PC-3 (cell line): ENCODE measurements at regions not wholly inside any gene's neighbourhood (a gene's known extent, or its start where the extent isn't known, plus 50 kb on each side); places are given as distances from the start of the nearest gene placed in this dataset.

ENCODE experiments used
- CTCF ChIP-seq: fragments of 300-600 bp; sonication (generic); conservative IDR thresholded peaks from 2 replicates; pipeline ENCODE4 v1.5.1; 2017; ENCODE audit warnings: antibody characterized with exemption, low read depth, mild to moderate bottlenecking, low read length
- EZH2 ChIP-seq: fragments of 300-600 bp; sonication (generic); IDR thresholded peaks from one replicate; pipeline ENCODE4 v1.6.1; 2017; ENCODE audit warnings: antibody characterized with exemption, mild to moderate bottlenecking, low read length; ENCODE audit not compliant: unreplicated experiment
- EZH2phosphoT487 ChIP-seq: fragments of 300-600 bp; sonication (generic); IDR thresholded peaks from 2 replicates; pipeline ENCODE4 v1.6.1; 2018; ENCODE audit warnings: mild to moderate bottlenecking, antibody characterized with exemption, low read length, borderline replicate concordance

- TF ChIP-seq EZH2 (no peak), CTCF (no peak), EZH2phosphoT487 (no peak)
Observed at GRCh38 chr5:116872986-116873385, 298.4 kb upstream of the SEMA6A start.
